GM18526 (cell line): ENCODE measurements at regions not wholly inside any gene's neighbourhood (a gene's known extent, or its start where the extent isn't known, plus 50 kb on each side); places are given as distances from the start of the nearest gene placed in this dataset.

Experiments used
- POLR2A ChIP-seq: IDR thresholded peaks from 3 replicates; pipeline ENCODE4 v1.6.1; 2011; ENCODE audit not compliant: insufficient read length; ENCODE audit errors: extremely low read depth

- TF ChIP-seq POLR2A, result no peak
Measured at GRCh38 chr14:22400655-22401259, 188.3 kb downstream of the DAD1 start.

- no peak for TF ChIP-seq POLR2A
Measured at GRCh38 chr14:22399776-22400175, 189.2 kb downstream of the DAD1 start.

- no peak for TF ChIP-seq POLR2A
Measured at GRCh38 chr14:22397221-22397737, 191.7 kb downstream of the DAD1 start.

DNA sequence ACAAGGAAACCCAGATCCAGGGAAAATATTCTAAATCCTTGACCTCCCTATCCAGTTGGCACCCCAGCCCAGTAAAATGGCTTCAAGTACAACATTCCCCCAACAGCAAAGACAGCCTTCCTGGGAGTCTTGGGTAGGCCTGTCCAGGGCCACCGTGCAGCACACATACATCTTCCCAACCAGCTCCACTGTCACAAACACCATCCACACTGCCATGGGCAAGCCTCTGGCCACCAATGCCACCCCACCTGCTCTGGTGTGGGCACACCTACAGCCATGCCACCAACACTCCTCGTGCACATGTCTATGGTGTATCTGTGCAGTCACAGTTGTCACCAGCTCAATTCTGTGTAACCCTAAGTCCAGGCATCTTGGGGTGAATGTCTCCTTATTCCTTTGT lies 193.2 kb downstream of the DAD1 start:
- TF ChIP-seq POLR2A, result no peak

DNA sequence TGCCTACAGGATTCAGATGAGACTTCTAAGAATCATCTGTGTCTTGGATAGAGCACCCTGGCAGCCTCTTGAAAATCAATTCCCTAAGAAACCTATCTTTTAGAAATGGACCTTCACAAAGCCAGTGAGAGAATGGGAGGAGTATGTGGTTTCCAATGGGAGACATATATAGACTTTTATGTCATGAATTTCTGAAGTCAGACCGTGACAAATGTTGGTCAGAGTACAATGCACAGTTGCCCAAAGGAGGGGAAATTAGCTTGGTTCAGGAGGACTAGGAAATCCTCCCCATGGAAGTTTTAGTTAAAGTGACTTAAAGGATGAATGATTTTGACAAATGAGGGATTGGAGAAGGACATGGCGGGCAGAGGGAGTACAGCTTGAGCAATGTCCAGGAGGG lies 194.4 kb downstream of the DAD1 start:
- no peak for TF ChIP-seq POLR2A

DNA sequence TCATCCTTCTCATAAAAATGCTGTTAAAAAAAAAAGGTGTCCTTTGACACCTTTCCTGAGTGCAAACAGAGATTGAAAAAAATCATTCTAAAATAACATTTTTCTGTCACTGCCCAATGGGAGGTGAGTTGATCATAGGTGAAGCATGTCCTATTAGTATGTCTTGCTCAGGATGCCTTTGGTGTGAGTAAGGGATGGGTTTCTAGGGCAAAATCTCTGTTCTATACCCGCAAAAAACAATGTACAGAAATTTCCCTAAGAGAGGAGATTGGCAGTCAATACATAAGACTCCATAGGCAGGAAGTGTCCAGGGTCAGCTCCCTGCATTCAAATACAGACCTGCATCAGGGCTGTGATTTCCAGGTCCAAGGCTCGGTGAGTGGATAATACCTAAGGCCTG lies 195.2 kb downstream of the DAD1 start:
- TF ChIP-seq POLR2A, result no peak

GRCh38 chr14:22391908-22392565 lies 197.0 kb downstream of the DAD1 start:
- TF ChIP-seq POLR2A, result no peak

- no peak for TF ChIP-seq POLR2A
Measured at GRCh38 chr14:22390824-22391461, 198.1 kb downstream of the DAD1 start.

DNA sequence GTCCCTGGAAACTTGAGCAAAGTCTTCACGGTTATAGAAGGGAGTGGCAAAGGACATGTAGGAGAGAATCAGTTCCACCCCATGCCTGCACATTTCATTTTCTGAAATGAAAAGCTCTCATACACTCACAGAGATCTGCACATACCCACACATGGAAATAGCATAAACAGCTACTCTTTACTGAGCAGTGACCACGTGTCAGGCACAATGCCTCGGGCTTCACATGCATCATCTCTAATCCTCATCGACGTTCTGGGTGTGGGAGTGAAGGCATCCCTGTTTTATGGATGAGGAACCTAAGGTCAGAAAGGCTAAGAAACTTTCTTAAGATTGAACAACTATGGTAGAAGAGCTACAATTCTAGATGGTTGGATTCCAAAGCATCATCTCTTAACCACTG lies 198.8 kb downstream of the DAD1 start:
- no peak for TF ChIP-seq POLR2A

DNA sequence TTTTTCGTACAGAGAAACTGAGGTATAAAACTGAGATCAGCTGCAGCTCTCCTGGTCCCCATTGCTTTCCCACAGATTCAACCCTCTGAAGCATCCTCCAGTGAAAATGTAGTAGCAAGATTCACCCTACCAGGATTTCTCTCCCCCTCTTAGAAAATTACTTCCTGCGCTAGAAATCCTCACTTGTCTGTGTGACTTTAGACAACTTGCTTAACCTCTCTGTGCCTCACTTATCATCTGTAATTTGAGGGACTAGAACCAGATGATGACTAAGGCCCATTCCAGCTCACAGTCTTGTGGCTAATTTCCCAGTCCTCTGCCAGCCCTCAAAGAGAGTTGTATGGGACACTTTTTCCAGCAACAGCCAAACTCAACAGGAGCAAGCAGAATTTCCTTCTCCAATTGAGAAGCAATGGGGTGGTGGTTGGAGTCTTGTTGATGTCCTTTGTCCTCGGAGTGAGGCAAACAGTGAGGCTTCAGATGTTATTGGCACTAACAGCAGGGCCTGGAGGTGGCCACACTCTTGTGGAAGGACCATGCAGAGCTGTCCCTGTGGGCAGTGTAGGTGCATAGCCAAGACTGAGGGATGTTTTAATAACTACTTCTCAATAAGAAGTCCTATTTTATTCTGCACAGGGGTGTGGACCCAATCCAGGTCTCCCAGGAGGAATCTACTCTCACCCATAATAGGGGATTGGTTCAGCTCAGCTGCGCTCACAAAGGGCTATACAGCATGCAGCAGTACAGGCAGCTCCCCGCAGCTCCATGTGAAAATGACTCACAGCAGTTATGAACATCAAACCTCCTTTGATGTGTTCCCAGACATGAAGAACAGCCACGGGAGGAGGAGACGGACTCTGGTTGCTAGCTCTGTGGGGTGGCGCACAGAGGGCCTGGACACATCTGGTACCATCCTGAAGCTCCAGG lies 200.1 kb downstream of the DAD1 start:
- no peak for TF ChIP-seq POLR2A

- TF ChIP-seq POLR2A, result no peak
Measured at GRCh38 chr14:22387776-22388241, 201.2 kb downstream of the DAD1 start.

GRCh38 chr14:22386924-22387775 lies 201.9 kb downstream of the DAD1 start:
- no peak for TF ChIP-seq POLR2A

DNA sequence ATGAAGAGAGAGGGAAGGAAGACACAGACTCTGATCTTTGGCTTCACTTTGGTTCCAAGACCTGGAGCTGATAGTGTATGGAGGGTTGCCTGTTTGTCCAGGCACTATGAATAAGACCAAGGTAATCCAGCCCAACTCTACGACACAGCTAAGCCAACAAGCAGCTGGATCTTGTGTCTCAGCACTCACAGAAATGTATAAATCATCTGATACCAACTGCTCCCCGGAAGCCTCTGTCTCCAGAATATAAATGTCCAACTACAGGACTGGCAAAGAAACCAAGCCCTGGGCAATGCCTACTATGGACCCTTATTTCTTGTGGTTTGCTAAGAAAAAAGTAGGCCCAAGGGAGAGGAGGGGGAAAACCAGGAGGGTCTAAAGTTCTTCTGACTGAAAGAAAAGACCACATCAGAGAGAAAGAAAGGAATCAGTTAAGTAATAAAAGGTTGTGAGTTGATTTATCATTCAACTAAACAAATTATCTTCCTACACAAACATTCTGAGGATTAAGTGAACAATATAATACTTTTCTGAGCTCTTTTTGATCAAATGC lies 204.0 kb downstream of the DAD1 start:
- no peak for TF ChIP-seq POLR2A

GRCh38 chr14:22384167-22384549 lies 204.9 kb downstream of the DAD1 start:
- no peak for TF ChIP-seq POLR2A

GRCh38 chr14:22383515-22384166 lies 205.4 kb downstream of the DAD1 start:
- TF ChIP-seq POLR2A, result peak; percentile 28
